SK-N-SH (cell line): ENCODE measurements at regions not wholly inside any gene's neighbourhood (a gene's known extent, or its start where the extent isn't known, plus 50 kb on each side); places are given as distances from the start of the nearest gene placed in this dataset.

Source experiments
- CTCF ChIA-PET: fragments of 300-600, 350-600 bp; formaldehyde crosslinking; extraction: SDS; loops from one replicate; lab custom pipeline; 2021; lab: Yijun Ruan, JAX
- POLR2A ChIA-PET: fragments of 350-600 bp; sonication (Branson Sonifier 250); formaldehyde crosslinking; extraction: SDS; loops from one replicate; lab custom pipeline; 2020; ENCODE audit warnings: antibody characterized with exemption, inconsistent platforms; lab: Yijun Ruan, JAX
- DNase-seq: peaks from one replicate; pipeline ENCODE4 v3.0.0; 2012
- H2AFZ ChIP-seq: fragments of 200-600 bp; sonication (generic); 2 replicates; pipeline ENCODE4 v1.8.1; 2016; ENCODE audit warnings: antibody characterized with exemption, mild to moderate bottlenecking, low read depth
- H3F3A ChIP-seq: fragments of 200-600 bp; sonication (generic); replicated peaks from 2 replicates; pipeline ENCODE3; 2016; ENCODE audit warnings: antibody characterized with exemption, mild to moderate bottlenecking; ENCODE audit not compliant: insufficient read depth
- H3K27ac ChIP-seq, 2 experiments: fragments of 200-500 bp in 1 of 2; fragments of 200-600 bp in 1 of 2; sonication (Bioruptor generic) in 1 of 2; sonication (generic), shearing (Covaris generic) in 1 of 2; 2 replicates each; pipeline versions ENCODE4 v1.5.1 to v1.6.1; 2014 to 2016; ENCODE audit warnings: low read depth in 2 of 2, inconsistent platforms in 1 of 2, low read length in 1 of 2, mild to moderate bottlenecking in 1 of 2, mixed read lengths in 1 of 2
- H3K27me3 ChIP-seq: fragments of 200-600 bp; sonication (generic), shearing (Covaris generic); 2 replicates; pipeline ENCODE4 v1.6.1; 2016; ENCODE audit warnings: mixed run types; ENCODE audit not compliant: insufficient read depth
- H3K36me3 ChIP-seq, 2 experiments: fragments of 200-500 bp in 1 of 2; fragments of 200-600 bp in 1 of 2; sonication (Bioruptor generic) in 1 of 2; sonication (generic) in 1 of 2; replicated peaks in 1 of 2; 2 replicates each; pipeline versions ENCODE3 to v1.5.1; 2014 to 2016; ENCODE audit warnings: low read length in 1 of 2, mild to moderate bottlenecking in 1 of 2; ENCODE audit not compliant: insufficient read depth in 2 of 2, control insufficient read depth in 1 of 2
- H3K4me1 ChIP-seq, 2 experiments: fragments of 200-500 bp in 1 of 2; fragments of 200-600 bp in 1 of 2; sonication (Bioruptor generic) in 1 of 2; sonication (generic), shearing (Covaris generic) in 1 of 2; 2 replicates each; pipeline versions ENCODE4 v1.5.1 to v1.6.1; 2014 to 2016; ENCODE audit warnings: low read depth in 1 of 2, low read length in 1 of 2, mixed run types in 1 of 2; ENCODE audit not compliant: insufficient read depth in 2 of 2, control insufficient read depth in 1 of 2
- H3K4me2 ChIP-seq: fragments of 200-600 bp; sonication (generic), shearing (Covaris generic); 2 replicates; pipeline ENCODE4 v1.6.1; 2017; ENCODE audit warnings: mixed run types
- H3K4me3 ChIP-seq, 2 experiments: fragments of 200-500 bp in 1 of 2; fragments of 200-600 bp in 1 of 2; sonication (Bioruptor generic) in 1 of 2; sonication (generic), shearing (Covaris generic) in 1 of 2; 2 replicates each; pipeline versions ENCODE4 v1.5.1 to v1.8.1; 2014 to 2016; ENCODE audit warnings: low read depth in 2 of 2, inconsistent platforms in 1 of 2, low read length in 1 of 2, mild to moderate bottlenecking in 1 of 2, mixed read lengths in 1 of 2, moderate library complexity in 1 of 2
- H3K79me2 ChIP-seq: fragments of 200-600 bp; sonication (generic); 2 replicates; pipeline ENCODE4 v1.8.1; 2017; ENCODE audit warnings: mild to moderate bottlenecking; ENCODE audit not compliant: insufficient read depth
- H3K9ac ChIP-seq: fragments of 200-600 bp; sonication (generic); 2 replicates; pipeline ENCODE4 v1.6.1; 2017; ENCODE audit warnings: mixed run types
- H3K9me2 ChIP-seq: fragments of 200-600 bp; sonication (generic); 2 replicates; pipeline ENCODE4 v1.6.1; 2017; ENCODE audit warnings: mixed run types
- H3K9me3 ChIP-seq: fragments of 200-600 bp; sonication (generic); 2 replicates; pipeline ENCODE4 v1.6.1; 2017; ENCODE audit warnings: mixed run types, mild to moderate bottlenecking, moderate library complexity
- H4K20me1 ChIP-seq: fragments of 200-600 bp; sonication (generic); 2 replicates; pipeline ENCODE4 v1.6.1; 2017; ENCODE audit warnings: mild to moderate bottlenecking, mixed run types; ENCODE audit not compliant: insufficient read depth
- CHD2 ChIP-seq: fragments of 150-350 bp; IDR thresholded peaks from 2 replicates; pipeline ENCODE4 v1.6.1; 2018; ENCODE audit warnings: low read length; ENCODE audit not compliant: partially characterized antibody
- EP300 ChIP-seq, 2 experiments: IDR thresholded peaks; 2 replicates each; pipeline versions ENCODE4 v1.4.0 to v1.6.1; 2012; ENCODE audit warnings: borderline replicate concordance in 1 of 2, low read depth in 1 of 2, low read length in 1 of 2
- EZH2phosphoT487 ChIP-seq: fragments of 200-600 bp; sonication (generic); IDR thresholded peaks from 2 replicates; pipeline ENCODE4 v1.6.1; 2017; ENCODE audit warnings: low read depth, mixed run types, mild to moderate bottlenecking, antibody characterized with exemption, moderate library complexity, borderline replicate concordance
- FOSL2 ChIP-seq: IDR thresholded peaks from 2 replicates; pipeline ENCODE4 v1.4.0; 2012; ENCODE audit warnings: low read depth, mild to moderate bottlenecking, moderate library complexity, borderline replicate concordance
- FOXJ3 ChIP-seq: sonication (generic); formaldehyde crosslinking; IDR thresholded peaks from 2 replicates; pipeline ENCODE4 v1.5.1; 2020; ENCODE audit warnings: mild to moderate bottlenecking, missing genetic modification reagents
- FOXM1 ChIP-seq: IDR thresholded peaks from 2 replicates; pipeline ENCODE4 v1.4.0; 2012; ENCODE audit warnings: low read depth, mild to moderate bottlenecking
- GABPA ChIP-seq: IDR thresholded peaks from 2 replicates; pipeline ENCODE4 v1.4.0; 2012; ENCODE audit warnings: low read depth, mild to moderate bottlenecking
- IRF3 ChIP-seq: fragments of 150-350 bp; IDR thresholded peaks from 2 replicates; pipeline ENCODE4 v1.6.1; 2016; ENCODE audit warnings: mild to moderate bottlenecking, low read depth, low read length
- JUND ChIP-seq: IDR thresholded peaks from 2 replicates; pipeline ENCODE4 v1.4.0; 2012
- NFIC ChIP-seq: IDR thresholded peaks from 2 replicates; pipeline ENCODE4 v1.4.0; 2012; ENCODE audit warnings: borderline replicate concordance
- NRF1 ChIP-seq: IDR thresholded peaks from 2 replicates; pipeline ENCODE4 v1.6.1; 2012; ENCODE audit warnings: low read depth, mild to moderate bottlenecking, low read length
- PBX3 ChIP-seq: IDR thresholded peaks from 2 replicates; pipeline ENCODE4; 2012
- RAD21 ChIP-seq: IDR thresholded peaks from 2 replicates; pipeline ENCODE4 v1.6.1; 2012; ENCODE audit warnings: mild to moderate bottlenecking, low read length
- RCOR1 ChIP-seq: fragments of 150-350 bp; IDR thresholded peaks from 2 replicates; pipeline ENCODE4 v1.6.1; 2017; ENCODE audit warnings: antibody characterized with exemption, low read length
- REST ChIP-seq: IDR thresholded peaks from 2 replicates; pipeline ENCODE4 v1.6.1; 2012; ENCODE audit warnings: mild to moderate bottlenecking, low read depth, low read length, moderate library complexity
- RFX5 ChIP-seq: IDR thresholded peaks from 2 replicates; pipeline ENCODE4 v1.6.1; 2012; ENCODE audit warnings: mild to moderate bottlenecking, improper control_type of control experiment, low read length
- TAF1 ChIP-seq: IDR thresholded peaks from 2 replicates; pipeline ENCODE4 v1.6.1; 2012; ENCODE audit warnings: low read depth, mild to moderate bottlenecking, low read length, moderate library complexity, borderline replicate concordance
- TCF12 ChIP-seq: IDR thresholded peaks from 2 replicates; pipeline ENCODE4 v1.4.0; 2012
- WGBS: methylation state at CpG from one replicate; pipeline ENCODE4 v1.1.6; 2017; ENCODE audit warnings: low lambda C conversion rate; 5-methylcytosine and 5-hydroxymethylcytosine counted together

GRCh38 chr2:59413751-59414570 lies 1139.5 kb downstream of the BCL11A start:
- TF ChIP-seq FOXM1 (no peak), TAF1 (no peak), EZH2phosphoT487 (no peak), RCOR1 (no peak), FOXJ3 (CRISPR knock-in tag) (no peak), NRF1 (no peak), NFIC (no peak), RAD21 (no peak), EP300 (IDR thresholded peaks at IDR 0.05; ENCODE audit: borderline replicate concordance in 1 of 2, low read depth in 1 of 2, low read length in 1 of 2) (no peak), CHD2 (no peak), TCF12 (no peak), RFX5 (no peak), FOSL2 (no peak), JUND (no peak), PBX3 (no peak), REST (no peak), GABPA (no peak), IRF3 (no peak)
- ChIA-PET POLR2A (no interaction called here), CTCF (no interaction called here)
- no peaks in the 10 kb centered on the region for H3K36me3 ChIP-seq
- no peak overlapping the region for H3K4me2 ChIP-seq
- H3K27ac ChIP-seq = no peak overlapping the region
- no peaks in the 10 kb centered on the region for H3K4me1 ChIP-seq
- H3K9me3 ChIP-seq = no peaks in the 10 kb centered on the region
- no peak for DNase-seq
- no peak overlapping the region for H3K9ac ChIP-seq
- H3K9me2 ChIP-seq = no peaks in the 10 kb centered on the region
- H3K4me3 ChIP-seq = no peak overlapping the region
- WGBS = 20% methylated on average over 10 of the region's 11 CpGs
- no peaks in the 10 kb centered on the region for H3F3A ChIP-seq
- no peak overlapping the region for H2AFZ ChIP-seq
- no peaks in the 10 kb centered on the region for H3K27me3 ChIP-seq
- H3K79me2 ChIP-seq = no peaks in the 10 kb centered on the region
- H4K20me1 ChIP-seq = no peaks in the 10 kb centered on the region
